ENCODE measurements at regions not wholly inside any gene's neighbourhood (a gene's known extent, or its start where the extent isn't known, plus 50 kb on each side); places are given as distances from the start of the nearest gene placed in this dataset.
"Not testable (repeated sequence)": the region's sequence is repeated elsewhere in the genome, so short reads cannot be mapped to it uniquely, and the experiment has no call there.

DNA sequence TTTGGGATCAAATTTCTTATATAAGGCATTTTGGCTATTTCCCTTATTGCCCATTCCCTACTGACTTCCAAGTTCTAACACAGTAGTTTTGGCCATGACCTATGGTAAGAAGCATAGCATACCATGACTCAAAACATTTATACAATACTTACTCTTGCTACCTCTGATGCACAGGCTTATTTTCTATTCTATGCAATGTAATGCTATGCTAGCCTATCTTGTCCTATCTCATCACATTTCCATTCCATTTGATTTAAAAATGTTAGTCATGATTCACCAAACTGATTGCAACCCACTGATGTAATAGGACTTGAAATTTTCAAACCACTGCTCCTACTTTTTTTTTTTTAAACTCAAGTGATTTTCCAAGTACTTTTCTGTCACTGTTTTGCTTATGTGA lies 658.5 kb downstream of the TYW1 start:
- Histone ChIP-seq H3K27me3 (no peaks in the 10 kb centered on the region), H3K4me1 (no peaks in the 10 kb centered on the region), H3K27ac (no peak overlapping the region), H3K4me3 (no peak overlapping the region), H3K36me3 (no peaks in the 10 kb centered on the region), H3K9me3 (no peaks in the 10 kb centered on the region)
- TF ChIP-seq, protein P1, sequence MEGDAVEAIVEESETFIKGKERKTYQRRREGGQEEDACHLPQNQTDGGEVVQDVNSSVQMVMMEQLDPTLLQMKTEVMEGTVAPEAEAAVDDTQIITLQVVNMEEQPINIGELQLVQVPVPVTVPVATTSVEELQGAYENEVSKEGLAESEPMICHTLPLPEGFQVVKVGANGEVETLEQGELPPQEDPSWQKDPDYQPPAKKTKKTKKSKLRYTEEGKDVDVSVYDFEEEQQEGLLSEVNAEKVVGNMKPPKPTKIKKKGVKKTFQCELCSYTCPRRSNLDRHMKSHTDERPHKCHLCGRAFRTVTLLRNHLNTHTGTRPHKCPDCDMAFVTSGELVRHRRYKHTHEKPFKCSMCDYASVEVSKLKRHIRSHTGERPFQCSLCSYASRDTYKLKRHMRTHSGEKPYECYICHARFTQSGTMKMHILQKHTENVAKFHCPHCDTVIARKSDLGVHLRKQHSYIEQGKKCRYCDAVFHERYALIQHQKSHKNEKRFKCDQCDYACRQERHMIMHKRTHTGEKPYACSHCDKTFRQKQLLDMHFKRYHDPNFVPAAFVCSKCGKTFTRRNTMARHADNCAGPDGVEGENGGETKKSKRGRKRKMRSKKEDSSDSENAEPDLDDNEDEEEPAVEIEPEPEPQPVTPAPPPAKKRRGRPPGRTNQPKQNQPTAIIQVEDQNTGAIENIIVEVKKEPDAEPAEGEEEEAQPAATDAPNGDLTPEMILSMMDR (IDR thresholded peaks at IDR 0.05): no peak
- no peak for DNase-seq
- ATAC-seq: no peak
- intact Hi-C loops (cut with DNase I): no loop called here

DNA sequence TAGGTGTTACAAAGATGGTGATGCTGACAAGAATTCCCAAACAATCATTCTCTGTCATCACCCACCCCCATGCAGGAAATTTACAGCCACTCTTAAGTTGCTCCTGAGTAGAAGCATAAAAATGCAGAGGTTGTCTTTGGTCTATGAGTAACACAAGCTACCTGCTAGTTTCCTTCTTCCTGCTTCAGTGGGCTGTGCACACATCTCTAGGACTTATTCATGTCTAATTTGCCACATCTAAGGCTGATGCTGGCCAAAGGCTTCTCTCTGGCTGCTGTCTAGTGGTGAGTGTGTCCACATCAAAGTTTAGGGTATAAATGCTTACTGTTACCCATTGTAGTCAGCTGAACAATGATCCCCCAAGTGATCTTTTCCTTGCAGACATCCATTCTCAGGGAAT lies 662.5 kb downstream of the TYW1 start:
- Histone ChIP-seq H3K27ac (no peak overlapping the region), H3K9me3 (peaks cover 0 to 16% of the 10 kb centered on the region in 2 donors), H3K4me3 (no peak overlapping the region), H3K36me3 (no peaks in the 10 kb centered on the region), H3K27me3 (no peaks in the 10 kb centered on the region), H3K4me1 (no peaks in the 10 kb centered on the region)
- intact Hi-C loops (cut with DNase I): no loop called here
- no peak for ATAC-seq
- TF ChIP-seq, protein P1 (IDR thresholded peaks at IDR 0.05): no peak
- no peak for DNase-seq

DNA sequence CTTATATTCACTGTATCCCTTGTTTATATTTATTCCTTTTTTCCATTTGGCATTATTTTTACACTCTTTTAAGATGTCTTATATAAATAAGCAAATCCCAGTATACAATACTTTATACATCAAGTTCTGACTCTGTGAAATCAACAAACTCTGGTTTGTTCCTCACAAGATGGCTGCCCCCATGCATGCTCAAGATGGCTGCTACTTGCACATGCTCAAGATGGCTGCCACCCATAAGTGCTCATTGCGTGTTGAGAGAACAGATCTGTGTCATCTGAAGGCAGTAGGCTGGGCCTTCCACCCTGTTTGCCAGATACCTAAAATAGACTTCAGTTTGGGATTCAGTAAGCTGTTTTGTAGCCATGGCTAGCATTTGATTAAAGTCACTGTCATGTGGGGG lies 666.2 kb downstream of the TYW1 start:
- TF ChIP-seq, protein P1 (IDR thresholded peaks at IDR 0.05): no peak
- intact Hi-C loops (cut with DNase I): no loop called here
- no peak overlapping the region for H3K27ac ChIP-seq
- no peaks in the 10 kb centered on the region for H3K27me3 ChIP-seq
- H3K9me3 ChIP-seq: peaks cover 0 to 17% of the 10 kb centered on the region in 2 donors
- H3K4me1 ChIP-seq: no peaks in the 10 kb centered on the region
- no peaks in the 10 kb centered on the region for H3K36me3 ChIP-seq
- DNase-seq: no peak
- ATAC-seq: no peak
- H3K4me3 ChIP-seq: no peak overlapping the region

DNA sequence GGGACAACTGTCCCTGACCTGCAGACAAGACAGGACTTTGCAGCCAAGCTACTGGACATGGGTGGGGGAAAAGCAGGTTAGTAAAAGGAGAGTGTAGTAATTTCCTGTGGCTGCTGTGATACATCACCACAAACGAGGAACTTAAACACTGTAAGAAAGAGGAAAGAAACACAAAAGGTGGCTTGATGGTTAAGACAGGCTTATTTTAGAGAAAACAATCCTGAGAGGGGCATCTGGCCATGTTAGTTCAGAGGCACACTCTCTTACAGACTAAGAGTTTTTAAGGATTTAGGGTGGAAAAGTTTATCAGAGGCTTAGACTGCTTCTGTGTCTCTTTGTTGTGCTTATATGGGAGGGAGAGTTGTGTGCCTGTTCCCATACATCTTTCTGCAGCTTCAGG lies 667.0 kb downstream of the TYW1 start:
- TF ChIP-seq, protein P1 (IDR thresholded peaks at IDR 0.05): no peak
- no peaks in the 10 kb centered on the region for H3K27me3 ChIP-seq
- ATAC-seq (no peak), DNase-seq (no peak)
- intact Hi-C loops (cut with DNase I): no loop called here
- H3K27ac ChIP-seq: no peak overlapping the region
- no peak overlapping the region for H3K4me3 ChIP-seq
- peaks cover 0 to 18% of the 10 kb centered on the region in 2 donors for H3K9me3 ChIP-seq
- H3K4me1 ChIP-seq: no peaks in the 10 kb centered on the region
- H3K36me3 ChIP-seq: no peaks in the 10 kb centered on the region

- ATAC-seq; H3K4me3 ChIP-seq; H3K4me1 ChIP-seq; H3K36me3 ChIP-seq; H3K27me3 ChIP-seq; H3K27ac ChIP-seq; DNase-seq; intact Hi-C loops (cut with DNase I): not testable (repeated sequence)
- peaks cover 0 to 45% of the 10 kb centered on the region in 2 donors for H3K9me3 ChIP-seq
Measured at GRCh38 chr7:67666359-67666758, 669.7 kb downstream of the TYW1 start.

DNA sequence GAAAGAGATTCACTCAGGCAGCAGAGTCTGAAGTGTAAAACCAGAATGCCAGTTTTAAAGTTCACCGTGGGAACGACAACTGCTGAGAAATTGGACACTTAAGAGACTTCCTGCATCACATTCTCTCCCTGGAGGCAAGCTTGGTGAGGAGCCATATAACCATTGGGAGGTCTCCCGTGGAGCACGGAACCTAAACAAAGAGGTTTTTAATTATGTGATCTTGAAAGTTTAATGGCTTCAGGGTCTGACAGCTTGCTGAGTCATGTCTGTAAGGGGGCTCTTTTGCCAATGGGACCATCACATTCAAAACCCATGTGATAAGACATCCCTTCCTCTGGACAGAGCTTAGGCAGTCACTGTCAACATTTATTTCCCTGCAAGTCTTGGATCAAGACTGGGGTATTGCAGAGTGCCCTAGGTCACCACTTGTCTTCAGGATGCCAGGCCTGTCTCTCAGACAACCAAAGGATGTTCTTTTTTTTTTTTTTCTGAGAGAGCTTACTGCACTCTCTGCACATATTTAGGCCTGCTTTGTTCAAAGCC lies 674.4 kb downstream of the TYW1 start:
- DNase-seq: peak in 1 of 4 donors; percentile 37

More for the DNA sequence above, 674.4 kb downstream of the TYW1 start:
- peaks cover 0 to 58% of the 10 kb centered on the region in 2 donors for H3K9me3 ChIP-seq
- no peaks in the 10 kb centered on the region for H3K27me3 ChIP-seq
- no peaks in the 10 kb centered on the region for H3K4me1 ChIP-seq
- H3K36me3 ChIP-seq: no peaks in the 10 kb centered on the region
- intact Hi-C loops (cut with DNase I): no loop called here
- TF ChIP-seq, protein P1 (IDR thresholded peaks at IDR 0.05): no peak
- H3K27ac ChIP-seq: no peak overlapping the region
- H3K4me3 ChIP-seq: no peak overlapping the region
- no peak for ATAC-seq
